Testis (tissue), 2 donors: ENCODE measurements at regions not wholly inside any gene's neighbourhood (a gene's known extent, or its start where the extent isn't known, plus 50 kb on each side); places are given as distances from the start of the nearest gene placed in this dataset.

Experiments
- DNase-seq: peaks from one replicate; pipeline ENCODE4 v3.0.0-alpha.2; 2019
- H3K27ac ChIP-seq, 2 donors: fragments of 200-600 bp; sonication (generic); one replicate each; pipeline ENCODE4 v1.5.1; 2019
- H3K27me3 ChIP-seq: fragments of 200-600 bp; sonication (generic); one replicate; pipeline ENCODE4 v1.5.1; 2019
- H3K36me3 ChIP-seq: fragments of 200-600 bp; sonication (generic); one replicate; pipeline ENCODE4 v1.5.1; 2017; ENCODE audit warnings: low read depth; ENCODE audit errors: missing control alignments
- H3K4me1 ChIP-seq: fragments of 200-600 bp; sonication (generic); one replicate; pipeline ENCODE4 v1.5.1; 2019
- H3K4me3 ChIP-seq, 2 donors: fragments of 200-600 bp; sonication (generic); one replicate each; pipeline ENCODE4 v1.5.1; 2017 to 2019
- H3K9me3 ChIP-seq: fragments of 200-600 bp; sonication (generic); one replicate; pipeline ENCODE4 v1.5.1; 2017
- POLR2A ChIP-seq: fragments of 450-650 bp; IDR thresholded peaks from one replicate; pipeline ENCODE4 v1.6.1; 2017; ENCODE audit warnings: antibody characterized with exemption, mild to moderate bottlenecking, moderate library complexity
- WGBS, 2 donors: methylation state at CpG; one replicate each; pipeline ENCODE4 v1.1.5; 2018; 5-methylcytosine and 5-hydroxymethylcytosine counted together
- intact Hi-C: fragments of 100-400 bp; cut with DNase I; formaldehyde crosslinking; loops from one replicate; pipeline ENCODE4 v1.15.1; 2023; ENCODE audit warnings: low total_unique reads
- TF ChIP-seq, protein P1 (sequence below), 3 experiments: fragments of 450-650 bp in 2 of 3; fragments of 200-600 bp in 1 of 3; sonication (generic) in 1 of 3; IDR thresholded peaks; one replicate each; pipeline ENCODE4 v1.5.1; 2016 to 2019; ENCODE audit warnings: antibody characterized with exemption in 3 of 3, mild to moderate bottlenecking in 2 of 3, moderate library complexity in 1 of 3

DNA sequence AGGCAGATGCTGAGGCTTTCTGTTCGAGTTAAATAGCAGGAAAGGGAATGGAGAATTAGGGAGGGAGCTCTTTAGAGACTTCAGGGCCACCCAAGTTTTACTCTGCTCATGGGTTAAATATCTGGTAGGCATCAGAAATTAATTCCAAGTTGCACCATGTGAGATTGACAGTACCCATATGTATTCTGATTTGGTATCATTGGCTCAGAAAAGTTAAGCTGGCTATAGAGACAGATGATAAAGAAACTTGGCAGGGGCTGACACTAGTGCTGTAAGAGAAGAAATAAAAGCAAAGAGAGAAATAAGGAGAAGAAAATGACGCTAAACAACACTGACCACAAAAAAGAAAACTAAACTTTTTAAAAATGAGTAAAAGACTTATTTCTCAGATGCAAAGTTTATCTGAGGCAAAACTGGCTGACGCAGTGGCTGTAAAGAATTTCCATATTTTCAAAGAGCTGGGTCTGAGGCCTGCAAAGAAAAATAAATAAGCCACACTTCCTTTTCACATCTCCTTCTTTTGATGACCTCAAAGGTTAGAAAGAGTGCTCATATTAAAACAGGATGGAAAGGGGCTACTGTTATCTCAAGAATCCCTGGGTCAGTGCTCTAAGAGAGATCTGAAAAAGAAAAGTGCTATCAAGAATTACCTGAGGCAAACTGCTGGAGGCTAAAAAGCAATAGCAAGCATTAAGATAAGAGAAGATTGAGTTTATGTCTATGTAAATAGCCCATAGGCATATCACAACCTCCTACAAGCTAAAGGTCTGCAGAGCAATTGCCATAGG is 399.0 kb upstream of the MEF2C start:
- no peaks in the 10 kb centered on the region for H3K4me1 ChIP-seq
- no peaks in the 10 kb centered on the region for H3K9me3 ChIP-seq
- no peak overlapping the region for H3K4me3 ChIP-seq
- H3K27me3 ChIP-seq, result no peaks in the 10 kb centered on the region
- H3K36me3 ChIP-seq, result no peaks in the 10 kb centered on the region
- no peak for DNase-seq
- 92 to 95% methylated on average over 3 of the region's 3 CpGs for WGBS, 2 donors
- intact Hi-C loops, result no loop called here
- no peak for TF ChIP-seq POLR2A
- TF ChIP-seq, protein P1, sequence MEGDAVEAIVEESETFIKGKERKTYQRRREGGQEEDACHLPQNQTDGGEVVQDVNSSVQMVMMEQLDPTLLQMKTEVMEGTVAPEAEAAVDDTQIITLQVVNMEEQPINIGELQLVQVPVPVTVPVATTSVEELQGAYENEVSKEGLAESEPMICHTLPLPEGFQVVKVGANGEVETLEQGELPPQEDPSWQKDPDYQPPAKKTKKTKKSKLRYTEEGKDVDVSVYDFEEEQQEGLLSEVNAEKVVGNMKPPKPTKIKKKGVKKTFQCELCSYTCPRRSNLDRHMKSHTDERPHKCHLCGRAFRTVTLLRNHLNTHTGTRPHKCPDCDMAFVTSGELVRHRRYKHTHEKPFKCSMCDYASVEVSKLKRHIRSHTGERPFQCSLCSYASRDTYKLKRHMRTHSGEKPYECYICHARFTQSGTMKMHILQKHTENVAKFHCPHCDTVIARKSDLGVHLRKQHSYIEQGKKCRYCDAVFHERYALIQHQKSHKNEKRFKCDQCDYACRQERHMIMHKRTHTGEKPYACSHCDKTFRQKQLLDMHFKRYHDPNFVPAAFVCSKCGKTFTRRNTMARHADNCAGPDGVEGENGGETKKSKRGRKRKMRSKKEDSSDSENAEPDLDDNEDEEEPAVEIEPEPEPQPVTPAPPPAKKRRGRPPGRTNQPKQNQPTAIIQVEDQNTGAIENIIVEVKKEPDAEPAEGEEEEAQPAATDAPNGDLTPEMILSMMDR (IDR thresholded peaks at IDR 0.05), result no peak
- H3K27ac ChIP-seq, result no peak overlapping the region

DNA sequence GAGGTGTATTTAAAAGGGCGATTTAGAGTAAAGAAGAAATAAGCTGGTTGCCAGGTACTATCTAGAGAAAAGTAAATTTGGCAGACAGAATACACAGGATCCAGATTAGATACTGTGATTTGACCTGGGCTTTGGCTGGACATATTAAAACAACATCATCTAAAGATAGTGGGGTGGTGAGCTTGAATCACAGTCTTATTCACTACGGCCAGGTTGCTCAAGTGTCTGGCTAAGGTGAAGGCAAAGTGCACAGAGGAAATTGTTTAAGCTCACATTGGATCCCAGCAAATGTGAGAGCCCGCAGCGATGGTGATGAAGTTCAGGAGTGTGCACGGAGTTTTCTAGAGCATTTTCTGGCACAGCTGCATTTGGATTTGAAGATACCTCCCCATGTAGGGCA is 398.2 kb upstream of the MEF2C start:
- intact Hi-C loops, result no loop called here

DNA sequence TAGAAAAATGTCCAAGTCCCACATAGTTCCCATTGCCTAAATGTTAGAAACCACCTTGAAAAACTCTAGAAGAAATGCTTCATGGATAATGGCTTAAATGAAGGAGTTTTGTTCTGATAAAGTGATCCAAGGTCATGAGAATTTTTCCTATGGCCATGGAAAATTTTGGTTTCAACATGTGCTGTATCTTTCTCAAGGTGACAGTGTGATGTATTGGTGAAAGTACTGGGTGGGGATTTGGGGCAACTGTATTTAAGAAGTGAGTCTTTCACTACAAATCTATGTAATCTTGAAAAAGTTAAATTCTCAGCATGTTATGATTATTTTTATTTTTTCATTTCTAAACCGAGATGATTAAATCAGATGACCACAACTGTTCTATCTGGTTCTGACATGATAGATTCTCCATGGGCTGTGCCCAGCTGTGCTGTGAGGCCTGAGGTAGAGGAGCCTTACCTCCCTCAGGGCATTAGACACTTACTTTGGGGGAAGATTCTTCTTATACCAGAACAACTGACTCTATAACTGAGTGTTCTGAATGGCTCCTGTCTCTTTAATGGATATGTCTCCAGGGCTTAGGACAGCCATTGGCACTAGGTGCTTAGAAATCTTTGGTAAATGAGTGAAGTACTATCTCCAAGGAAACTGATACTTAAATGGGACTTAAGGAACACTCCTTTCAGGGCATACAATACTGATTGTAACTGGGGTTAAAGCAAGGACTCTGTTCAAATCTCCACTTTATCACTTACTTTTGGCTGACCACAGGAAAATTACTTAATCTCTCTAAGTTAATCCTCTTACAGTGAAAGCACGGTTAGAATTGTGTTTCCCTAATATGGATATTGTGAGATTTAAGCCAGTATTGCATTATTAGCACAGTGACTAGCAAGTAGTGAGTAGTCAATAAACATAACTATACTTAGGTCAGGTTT is 397.4 kb upstream of the MEF2C start:
- intact Hi-C loops, result no loop called here

More for the DNA sequence above, 398.2 kb upstream of the MEF2C start:
- Histone ChIP-seq H3K27me3 (no peaks in the 10 kb centered on the region), H3K9me3 (no peaks in the 10 kb centered on the region), H3K4me3 (no peak overlapping the region), H3K27ac (no peak overlapping the region), H3K4me1 (no peaks in the 10 kb centered on the region), H3K36me3 (no peaks in the 10 kb centered on the region)
- no peak for DNase-seq
- TF ChIP-seq, protein P1 (IDR thresholded peaks at IDR 0.05), result no peak
- TF ChIP-seq POLR2A, result no peak
- WGBS, 2 donors, result 92 to 96% methylated on average over 5 of the region's 5 CpGs

DNA sequence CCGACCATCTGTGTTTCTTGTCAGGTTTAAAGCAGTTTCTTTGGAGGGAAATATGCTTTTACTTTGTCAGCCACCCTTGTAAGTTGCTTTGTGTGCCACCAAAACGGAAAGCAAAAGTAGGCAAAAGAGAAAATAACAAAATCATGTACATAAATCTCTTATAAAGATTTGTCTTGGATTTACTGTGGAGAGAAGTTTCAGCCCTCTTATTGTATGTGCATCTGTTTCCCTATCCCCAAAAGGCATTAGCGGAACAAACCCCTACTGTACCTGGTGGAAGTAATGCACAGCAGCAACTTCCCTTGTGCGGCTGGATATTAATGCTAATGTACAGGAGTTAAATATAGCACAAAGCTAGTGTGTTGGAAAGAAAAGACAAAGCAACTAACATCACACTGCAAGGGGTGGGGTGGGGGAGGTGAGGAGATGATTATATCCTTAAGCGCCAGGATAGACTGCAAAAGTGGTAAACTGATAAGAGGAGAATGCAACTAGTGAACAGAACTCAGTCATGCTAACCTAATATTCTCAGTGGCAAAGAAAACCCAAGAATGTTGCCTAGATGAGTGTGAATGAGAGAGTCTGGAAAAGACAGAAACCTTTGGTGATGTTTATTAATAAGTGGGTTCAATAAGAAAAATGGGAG is 396.5 kb upstream of the MEF2C start:
- Histone ChIP-seq H3K4me3 (no peak overlapping the region), H3K27me3 (no peaks in the 10 kb centered on the region), H3K36me3 (no peaks in the 10 kb centered on the region), H3K9me3 (no peaks in the 10 kb centered on the region), H3K4me1 (no peaks in the 10 kb centered on the region), H3K27ac (no peak overlapping the region)
- no peak for DNase-seq
- TF ChIP-seq POLR2A, result no peak
- TF ChIP-seq, protein P1 (IDR thresholded peaks at IDR 0.05), result no peak
- intact Hi-C loops, result no loop called here
- 87 to 92% methylated on average over 5 of the region's 5 CpGs for WGBS, 2 donors

More for the DNA sequence above, 397.4 kb upstream of the MEF2C start:
- Histone ChIP-seq H3K27ac (no peak overlapping the region), H3K27me3 (no peaks in the 10 kb centered on the region), H3K4me3 (no peak overlapping the region), H3K4me1 (no peaks in the 10 kb centered on the region), H3K36me3 (no peaks in the 10 kb centered on the region), H3K9me3 (no peaks in the 10 kb centered on the region)
- DNase-seq, result no peak
- WGBS, 2 donors, result 44 to 71% methylated on average over 2 of the region's 2 CpGs
- TF ChIP-seq, protein P1 (IDR thresholded peaks at IDR 0.05), result no peak
- no peak for TF ChIP-seq POLR2A
